Keratinocyte (primary cell): ENCODE measurements at regions not wholly inside any gene's neighbourhood (a gene's known extent, or its start where the extent isn't known, plus 50 kb on each side); places are given as distances from the start of the nearest gene placed in this dataset.

Source experiments
- DNase-seq: peaks from one replicate; pipeline ENCODE4 v3.0.0-alpha.2; 2011; ENCODE audit warnings: low read depth, missing footprints, low spot score
- FAIRE-seq: peaks from 2 replicates; lab custom pipeline; 2011; peaks lifted over from hg19 to GRCh38; lab: Jason Lieb, UNC
- H2AFZ ChIP-seq: 2 replicates; pipeline ENCODE4 v1.6.0; 2012; ENCODE audit warnings: low read length, control low read depth, inconsistent platforms; ENCODE audit not compliant: control insufficient read depth
- H3K27ac ChIP-seq: 2 replicates; pipeline ENCODE4 v1.5.1; 2011; ENCODE audit warnings: low read length; ENCODE audit not compliant: control insufficient read depth, insufficient read depth
- H3K27me3 ChIP-seq: 3 replicates; pipeline ENCODE4 v1.6.0; 2011; ENCODE audit warnings: low read length; ENCODE audit not compliant: control insufficient read depth, insufficient read depth; ENCODE audit errors: extremely low read depth
- H3K36me3 ChIP-seq, 2 experiments: 2 replicates in 1 of 2; 3 replicates in 1 of 2; pipeline ENCODE4 v1.5.1; 2011; ENCODE audit warnings: low read length in 2 of 2, mild to moderate bottlenecking in 1 of 2; ENCODE audit not compliant: control insufficient read depth in 2 of 2, insufficient read depth in 2 of 2; ENCODE audit errors: extremely low read depth in 1 of 2
- H3K4me1 ChIP-seq: 3 replicates; pipeline ENCODE4 v1.5.1; 2011; ENCODE audit warnings: low read length; ENCODE audit not compliant: control insufficient read depth, insufficient read depth; ENCODE audit errors: extremely low read depth
- H3K4me2 ChIP-seq: 3 replicates; pipeline ENCODE4 v1.6.0; 2011; ENCODE audit warnings: low read depth, low read length; ENCODE audit not compliant: control insufficient read depth, insufficient read depth; ENCODE audit errors: extremely low read depth
- H3K4me3 ChIP-seq, 3 experiments: fragments of 200-600 bp in 1 of 3; sonication (generic) in 1 of 3; 2 replicates in 2 of 3; 3 replicates in 1 of 3; pipeline ENCODE4 v1.5.1; 2011 to 2016; ENCODE audit warnings: low read length in 3 of 3, mild to moderate bottlenecking in 3 of 3, control low read depth in 2 of 3, inconsistent platforms in 1 of 3, low read depth in 1 of 3, mixed read lengths in 1 of 3, mixed run types in 1 of 3, moderate library complexity in 1 of 3; ENCODE audit not compliant: control insufficient read depth in 2 of 3, insufficient read depth in 2 of 3; ENCODE audit errors: extremely low read depth in 1 of 3
- H3K79me2 ChIP-seq: 2 replicates; pipeline ENCODE4 v1.6.0; 2012; ENCODE audit warnings: low read length; ENCODE audit not compliant: control insufficient read depth, insufficient read depth
- H3K9ac ChIP-seq: 3 replicates; pipeline ENCODE4 v1.6.0; 2011; ENCODE audit warnings: low read length; ENCODE audit not compliant: control insufficient read depth, insufficient read depth; ENCODE audit errors: extremely low read depth
- H3K9me1 ChIP-seq: 3 replicates; pipeline ENCODE4 v1.6.0; 2011; ENCODE audit warnings: low read length; ENCODE audit not compliant: control insufficient read depth, insufficient read depth; ENCODE audit errors: extremely low read depth
- H3K9me3 ChIP-seq: 2 replicates; pipeline ENCODE4 v1.5.1; 2012; ENCODE audit warnings: low read depth, low read length; ENCODE audit not compliant: control insufficient read depth
- H4K20me1 ChIP-seq: 3 replicates; pipeline ENCODE4 v1.6.0; 2011; ENCODE audit warnings: low read length; ENCODE audit not compliant: control insufficient read depth, insufficient read depth; ENCODE audit errors: extremely low read depth
- EZH2 ChIP-seq: IDR thresholded peaks from one replicate; pipeline ENCODE4 v1.6.1; 2012; ENCODE audit warnings: inconsistent platforms, mild to moderate bottlenecking, low read length, moderate library complexity
- dilution Hi-C: fragments of 300-500 bp; cut with MboI; formaldehyde crosslinking; loops from one replicate; pipeline ENCODE4 v1.7.0; 2020; ENCODE audit warnings: low sequenced_read_pairs; ENCODE audit not compliant: extremely low pct_ligation_motif_present
- TF ChIP-seq, protein P1 (sequence below), 3 experiments: IDR thresholded peaks in 1 of 3; conservative IDR thresholded peaks in 1 of 3; optimal IDR thresholded peaks in 1 of 3; 2 replicates in 2 of 3; 3 replicates in 1 of 3; pipeline versions ENCODE3 to v1.5.1; 2011; ENCODE audit warnings: low read length in 3 of 3, mild to moderate bottlenecking in 3 of 3, moderate library complexity in 2 of 3, control low read depth in 1 of 3, inconsistent platforms in 1 of 3; ENCODE audit not compliant: insufficient read depth in 2 of 3; ENCODE audit errors: extremely low read depth in 1 of 3

GRCh38 chr12:47378222-47378582 is 298.4 kb upstream of the AMIGO2 start:
- no peak for FAIRE-seq

GRCh38 chr12:47377414-47378221 is 297.9 kb upstream of the AMIGO2 start:
- H3K27ac ChIP-seq, result peak overlapping the region; percentile 47
- peaks cover 15% of the 10 kb centered on the region for H3K4me1 ChIP-seq
- H3K79me2 ChIP-seq, result no peaks in the 10 kb centered on the region
- peak overlapping the region; percentile 82 for H2AFZ ChIP-seq
- DNase-seq (no peak), FAIRE-seq (peak; percentile 9)
- no peaks in the 10 kb centered on the region for H3K36me3 ChIP-seq
- H3K9me3 ChIP-seq, result no peaks in the 10 kb centered on the region
- dilution Hi-C loops, result no loop called here
- H3K4me2 ChIP-seq, result peak overlapping the region; percentile 72
- no peaks in the 10 kb centered on the region for H3K9me1 ChIP-seq
- peak overlapping the region in 1 of 3 experiments; percentile 36 for H3K4me3 ChIP-seq
- no peaks in the 10 kb centered on the region for H3K27me3 ChIP-seq
- H4K20me1 ChIP-seq, result no peaks in the 10 kb centered on the region
- H3K9ac ChIP-seq, result no peak overlapping the region
- TF ChIP-seq, protein P1, sequence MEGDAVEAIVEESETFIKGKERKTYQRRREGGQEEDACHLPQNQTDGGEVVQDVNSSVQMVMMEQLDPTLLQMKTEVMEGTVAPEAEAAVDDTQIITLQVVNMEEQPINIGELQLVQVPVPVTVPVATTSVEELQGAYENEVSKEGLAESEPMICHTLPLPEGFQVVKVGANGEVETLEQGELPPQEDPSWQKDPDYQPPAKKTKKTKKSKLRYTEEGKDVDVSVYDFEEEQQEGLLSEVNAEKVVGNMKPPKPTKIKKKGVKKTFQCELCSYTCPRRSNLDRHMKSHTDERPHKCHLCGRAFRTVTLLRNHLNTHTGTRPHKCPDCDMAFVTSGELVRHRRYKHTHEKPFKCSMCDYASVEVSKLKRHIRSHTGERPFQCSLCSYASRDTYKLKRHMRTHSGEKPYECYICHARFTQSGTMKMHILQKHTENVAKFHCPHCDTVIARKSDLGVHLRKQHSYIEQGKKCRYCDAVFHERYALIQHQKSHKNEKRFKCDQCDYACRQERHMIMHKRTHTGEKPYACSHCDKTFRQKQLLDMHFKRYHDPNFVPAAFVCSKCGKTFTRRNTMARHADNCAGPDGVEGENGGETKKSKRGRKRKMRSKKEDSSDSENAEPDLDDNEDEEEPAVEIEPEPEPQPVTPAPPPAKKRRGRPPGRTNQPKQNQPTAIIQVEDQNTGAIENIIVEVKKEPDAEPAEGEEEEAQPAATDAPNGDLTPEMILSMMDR (optimal IDR thresholded peaks at IDR 0.05 in 1 of 3, IDR thresholded peaks at IDR 0.05 in 1 of 3, conservative IDR thresholded peaks at IDR 0.05 in 1 of 3; ENCODE audit: extremely low read depth in 1 of 3, insufficient read depth in 2 of 3, low read length in 3 of 3), result no peak
- no peak for TF ChIP-seq EZH2

More at GRCh38 chr12:47378222-47378582, 298.4 kb upstream of the AMIGO2 start:
- TF ChIP-seq, protein P1 (optimal IDR thresholded peaks at IDR 0.05 in 1 of 3, IDR thresholded peaks at IDR 0.05 in 1 of 3, conservative IDR thresholded peaks at IDR 0.05 in 1 of 3; ENCODE audit: extremely low read depth in 1 of 3, insufficient read depth in 2 of 3, low read length in 3 of 3), result no peak
- no peak for TF ChIP-seq EZH2
- Histone ChIP-seq H4K20me1 (no peaks in the 10 kb centered on the region), H3K79me2 (no peaks in the 10 kb centered on the region), H3K27me3 (no peaks in the 10 kb centered on the region), H2AFZ (no peak overlapping the region), H3K27ac (no peak overlapping the region), H3K9me3 (no peaks in the 10 kb centered on the region), H3K4me2 (no peak overlapping the region), H3K36me3 (no peaks in the 10 kb centered on the region), H3K4me1 (peaks cover 15% of the 10 kb centered on the region), H3K4me3 (no peak overlapping the region), H3K9ac (no peak overlapping the region), H3K9me1 (no peaks in the 10 kb centered on the region)
- DNase-seq, result no peak
- dilution Hi-C loops, result no loop called here
